GM19043 (cell line): ENCODE measurements at regions not wholly inside any gene's neighbourhood (a gene's known extent, or its start where the extent isn't known, plus 50 kb on each side); places are given as distances from the start of the nearest gene placed in this dataset.
"Not testable (repeated sequence)": the region's sequence is repeated elsewhere in the genome, so short reads cannot be mapped to it uniquely, and the experiment has no call there.

Experiments
- ATAC-seq: cut with Tn5 transposase; IDR thresholded peaks from one replicate; pipeline ENCODE4 v1.9.1; 2021; ENCODE audit warnings: low read depth; ENCODE audit not compliant: unreplicated experiment

DNA sequence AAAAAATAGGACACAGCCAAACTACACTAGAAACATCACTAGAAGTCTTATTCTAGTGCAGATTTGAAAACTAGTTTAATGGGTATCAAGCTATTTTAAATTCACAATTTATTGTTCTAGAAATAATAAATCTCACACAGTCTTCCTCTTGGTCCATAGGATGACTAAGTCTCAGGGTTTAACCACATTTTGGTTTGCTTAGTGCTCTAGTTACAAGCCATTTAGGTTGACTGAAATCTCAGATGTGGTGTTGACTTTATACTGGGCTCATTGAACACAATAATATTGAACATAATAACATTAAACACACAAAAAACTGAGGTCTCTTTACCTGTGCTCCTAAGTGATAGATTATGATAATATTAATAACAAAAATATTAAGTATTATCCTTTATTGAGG is 760.3 kb upstream of the CCDC179 start:
- no peak for ATAC-seq

DNA sequence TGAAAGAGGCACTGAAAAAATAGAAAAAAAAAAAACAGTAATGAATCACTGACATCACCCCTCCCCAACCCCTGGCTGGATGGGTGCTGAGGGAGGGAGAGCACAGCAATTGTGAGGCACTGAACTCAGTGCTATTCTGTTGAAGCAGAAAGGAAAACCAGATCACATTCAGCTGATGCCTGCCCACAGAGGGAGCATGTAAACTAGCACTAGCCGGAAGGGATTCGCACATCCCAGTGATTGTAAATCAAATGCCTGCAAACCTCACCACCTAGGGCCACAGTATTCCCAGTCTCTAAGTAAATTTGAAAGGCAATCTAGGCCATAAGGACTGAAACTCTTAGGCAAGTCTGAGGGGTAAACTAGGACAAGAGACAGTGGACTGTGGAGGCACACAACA is 772.0 kb upstream of the CCDC179 start:
- no peak for ATAC-seq

DNA sequence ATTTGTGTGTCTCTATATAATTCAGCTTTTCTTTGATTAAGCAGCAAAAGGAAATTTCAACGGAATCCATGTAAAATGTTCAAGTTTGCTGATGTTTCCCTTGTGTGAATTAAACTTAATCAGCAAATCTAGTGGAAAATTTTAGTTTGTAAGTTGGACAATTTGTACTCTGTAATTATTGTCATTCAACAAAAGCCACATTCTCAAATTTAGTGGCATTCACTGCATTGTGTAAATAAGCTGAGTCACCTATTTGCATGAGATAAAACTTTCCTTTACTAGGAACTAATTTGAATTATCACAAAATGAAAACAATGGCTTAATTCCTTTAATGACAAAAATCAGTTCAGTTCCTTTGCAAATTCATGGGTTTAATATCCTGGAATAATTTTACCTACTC is 784.2 kb upstream of the CCDC179 start:
- ATAC-seq = no peak

DNA sequence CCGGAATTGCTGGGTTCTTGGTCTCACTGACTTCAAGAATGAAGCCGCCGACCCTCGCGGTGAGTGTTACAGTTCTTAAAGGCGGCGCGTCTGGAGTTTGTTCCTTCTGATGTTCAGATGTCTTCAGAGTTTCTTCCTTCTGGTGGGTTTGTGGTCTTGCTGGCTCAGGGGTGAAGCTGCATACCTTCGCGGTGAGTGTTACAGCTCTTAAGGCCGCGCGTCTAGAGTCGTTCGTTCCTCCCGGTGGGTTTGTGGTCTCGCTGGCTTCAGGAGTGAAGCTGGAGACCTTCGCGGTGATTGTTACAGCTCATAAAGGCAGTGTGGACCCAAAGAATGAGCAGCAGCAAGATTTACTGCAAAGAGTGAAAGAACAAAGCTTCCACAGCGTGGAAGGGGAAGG is 792.1 kb upstream of the CCDC179 start:
- ATAC-seq = not testable (repeated sequence)

DNA sequence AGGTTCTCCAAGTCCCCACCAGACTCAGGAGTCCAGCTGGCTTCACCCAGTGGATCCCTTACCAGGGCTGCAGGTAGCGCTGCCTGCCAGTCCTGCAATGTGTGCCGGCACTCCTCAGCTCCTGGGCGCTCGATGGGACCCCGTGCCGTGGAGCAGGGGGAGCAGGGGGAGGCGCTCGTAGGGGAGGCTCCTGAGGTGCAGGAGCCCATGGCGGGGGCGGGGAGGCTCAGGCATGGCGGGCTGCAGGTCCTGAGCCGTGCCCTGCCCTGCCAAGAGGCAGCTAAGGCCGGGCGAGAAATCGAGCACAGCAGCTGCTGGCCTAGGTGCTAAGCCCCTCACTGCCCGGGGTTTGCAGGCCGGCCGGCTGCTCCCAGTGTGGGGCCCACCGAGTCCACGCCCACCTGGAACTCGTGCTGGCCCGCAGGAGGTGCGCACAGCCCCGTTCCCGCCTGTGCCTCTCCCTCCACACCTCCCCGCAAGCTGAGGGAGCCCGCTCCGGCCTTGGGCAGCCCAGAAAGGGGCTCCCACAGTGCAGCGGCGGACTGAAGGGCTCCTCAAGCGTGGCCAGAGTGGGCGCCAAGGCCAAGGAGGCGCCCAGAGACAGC is 792.9 kb upstream of the CCDC179 start:
- ATAC-seq = no peak

DNA sequence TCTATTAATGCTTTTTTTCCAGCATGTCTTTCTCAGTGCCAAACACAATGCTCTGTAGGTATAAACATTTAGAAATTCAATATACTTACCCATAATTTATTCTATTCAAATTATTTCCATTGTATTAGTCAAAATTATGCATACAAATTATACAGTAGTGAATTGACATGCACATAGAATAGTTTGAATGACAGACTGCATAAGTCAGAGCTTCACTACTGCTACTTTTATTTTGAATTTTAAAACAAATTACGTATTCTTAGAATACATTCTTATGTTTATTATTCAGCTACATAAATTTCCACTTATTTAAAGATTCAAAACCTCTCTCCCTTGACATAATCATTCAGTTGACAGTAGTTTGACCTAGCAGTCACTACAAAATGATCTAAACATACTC is 808.0 kb upstream of the CCDC179 start:
- no peak for ATAC-seq

DNA sequence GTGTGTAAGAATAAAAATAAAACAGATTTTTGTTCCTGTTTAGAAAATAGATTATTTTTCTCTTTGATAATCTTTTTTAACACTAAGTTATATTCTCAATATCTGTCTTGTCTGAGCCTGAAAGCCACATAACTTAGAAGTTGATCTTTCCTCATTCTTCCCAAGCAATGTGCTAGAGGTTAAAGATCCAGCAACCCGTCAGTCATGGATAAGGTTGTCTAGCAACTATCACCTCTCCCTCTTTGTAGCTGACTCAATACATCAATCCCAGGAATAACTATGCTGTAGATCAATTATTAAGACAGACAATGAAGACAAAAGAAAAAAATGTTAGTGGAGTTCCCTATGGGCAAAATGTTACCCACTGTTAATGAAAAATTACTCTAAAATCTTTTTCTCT is 813.1 kb upstream of the CCDC179 start:
- ATAC-seq = no peak

DNA sequence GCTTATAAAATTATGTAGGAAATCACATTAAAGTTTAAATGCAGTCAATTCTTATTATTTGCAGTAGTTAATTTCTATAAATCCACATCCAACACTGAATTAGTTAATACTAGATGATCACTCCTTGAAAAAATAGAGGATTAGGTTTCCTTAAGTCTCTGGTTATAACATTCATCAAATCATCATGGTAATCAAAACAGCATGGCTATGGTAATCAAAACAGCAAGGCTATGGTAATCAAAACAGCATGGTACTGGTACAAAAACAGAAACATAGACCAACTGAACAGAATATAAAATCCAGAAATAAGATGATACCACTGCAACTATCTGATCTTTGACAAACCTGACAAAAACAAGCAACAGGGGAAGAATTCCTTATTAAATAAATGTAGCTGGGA is 814.6 kb upstream of the CCDC179 start:
- no peak for ATAC-seq

DNA sequence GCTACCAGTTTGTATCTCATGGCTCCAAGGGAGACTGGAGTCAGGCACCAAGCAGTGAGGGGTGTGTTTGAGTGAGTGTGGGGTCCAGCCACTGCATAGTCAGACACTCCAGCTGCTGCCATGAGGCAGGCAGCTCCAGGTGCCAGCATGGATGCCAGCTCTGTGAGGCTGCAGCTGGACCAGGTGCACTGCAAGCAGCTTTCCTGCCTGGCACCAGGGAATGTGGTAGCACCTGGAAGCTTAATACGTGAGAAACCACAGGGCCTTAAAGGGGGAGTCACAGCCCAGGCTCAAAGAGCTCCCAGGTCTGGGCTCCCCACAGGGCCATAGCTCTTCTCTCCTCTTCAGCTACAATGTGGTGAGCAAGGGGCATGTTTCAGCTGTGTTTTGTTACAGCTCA is 817.8 kb upstream of the LUZP2 start:
- ATAC-seq = no peak

DNA sequence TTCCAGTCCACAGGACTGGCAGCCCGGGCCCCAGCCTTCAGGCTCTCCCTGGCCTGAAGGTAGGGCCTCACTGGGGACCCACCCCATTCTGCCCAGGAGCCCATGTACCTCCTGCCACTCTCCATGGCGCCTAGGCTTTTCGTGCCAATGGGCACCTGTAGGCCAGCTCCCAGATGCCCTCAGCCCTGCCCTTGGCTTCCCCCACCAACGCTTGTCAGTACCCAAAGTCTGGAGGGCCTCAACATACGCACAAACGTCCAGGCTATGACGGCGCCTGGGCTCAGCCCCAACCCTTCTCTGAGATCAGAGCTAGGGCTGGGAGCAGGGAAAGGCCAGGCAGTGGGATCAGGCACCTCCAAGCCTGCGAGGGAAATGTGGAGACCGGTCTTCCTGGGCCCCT is 816.9 kb upstream of the LUZP2 start:
- ATAC-seq = no peak

DNA sequence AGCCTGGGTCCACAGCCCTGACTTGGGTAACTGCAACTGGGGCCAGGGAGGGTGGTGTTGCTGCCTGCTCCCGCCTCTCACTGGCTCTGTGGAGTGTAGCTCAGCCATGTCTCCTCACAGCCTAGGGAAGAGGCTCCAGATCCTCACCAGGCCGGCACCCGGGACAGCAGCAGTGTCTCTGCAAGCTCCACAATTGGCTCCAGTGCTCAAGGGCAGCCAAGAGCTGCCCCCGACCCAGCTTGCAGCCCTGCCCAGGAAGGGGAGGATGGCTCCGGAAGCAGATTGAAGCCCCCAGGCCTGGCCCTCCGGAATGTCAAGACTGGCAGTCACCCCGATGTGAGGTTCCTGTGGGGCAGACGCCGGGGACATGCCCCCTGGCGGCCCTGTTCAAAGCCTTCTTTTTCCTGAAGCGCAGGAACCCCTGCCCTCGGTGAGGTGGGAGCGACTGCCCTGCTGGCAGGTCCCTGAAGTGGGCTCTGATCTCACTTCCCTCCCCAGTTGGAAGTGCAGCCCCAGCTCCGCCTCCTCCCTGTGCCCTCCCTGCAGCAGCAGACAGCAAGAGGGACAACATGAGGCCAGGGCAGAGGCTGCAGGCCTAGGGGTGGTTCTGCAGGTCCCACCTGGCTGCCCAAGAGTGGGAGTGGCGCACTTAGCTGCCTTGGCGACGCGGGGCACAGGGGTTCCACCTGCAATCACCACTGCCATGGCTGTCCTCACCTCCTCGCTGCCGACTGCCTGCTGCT is 816.2 kb upstream of the LUZP2 start:
- no peak for ATAC-seq

DNA sequence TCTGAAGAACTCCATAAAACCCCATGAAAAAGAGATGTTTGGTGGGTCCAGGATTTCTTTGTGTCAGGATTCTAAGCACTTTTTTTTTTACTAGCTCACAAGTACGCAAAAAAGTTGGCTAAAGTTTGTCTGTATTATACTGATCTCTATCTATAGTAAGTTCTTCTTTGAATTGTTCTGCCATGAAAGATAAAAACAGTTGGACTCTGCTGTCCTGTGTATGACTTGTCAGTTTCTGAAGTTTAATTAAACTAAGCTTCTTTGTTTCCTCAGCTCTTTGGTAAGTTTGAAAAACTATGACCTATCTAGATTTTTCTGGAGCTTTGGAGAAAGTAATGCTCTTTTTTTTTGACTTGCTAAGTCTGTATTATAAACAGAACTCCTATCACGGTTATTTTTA is 812.2 kb upstream of the LUZP2 start:
- ATAC-seq = no peak

DNA sequence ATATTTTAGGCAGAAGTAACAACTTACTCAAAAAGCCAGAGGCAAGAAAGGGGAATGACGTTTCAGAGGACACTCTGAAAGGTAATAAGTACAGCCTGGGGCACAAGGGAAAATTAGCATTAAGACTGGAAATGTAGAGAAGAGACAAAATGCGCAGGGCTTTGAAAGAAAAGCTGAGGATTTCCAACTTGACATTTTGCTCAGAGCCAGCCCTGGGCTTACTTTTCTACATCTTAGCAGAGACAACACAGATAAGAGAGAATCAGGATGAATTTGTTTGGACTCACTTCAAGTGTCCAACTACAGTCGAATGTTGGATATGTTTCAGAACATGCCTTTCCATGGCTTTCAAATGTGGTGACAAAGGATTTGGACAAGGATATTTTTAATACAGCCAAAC is 808.9 kb upstream of the LUZP2 start:
- no peak for ATAC-seq

DNA sequence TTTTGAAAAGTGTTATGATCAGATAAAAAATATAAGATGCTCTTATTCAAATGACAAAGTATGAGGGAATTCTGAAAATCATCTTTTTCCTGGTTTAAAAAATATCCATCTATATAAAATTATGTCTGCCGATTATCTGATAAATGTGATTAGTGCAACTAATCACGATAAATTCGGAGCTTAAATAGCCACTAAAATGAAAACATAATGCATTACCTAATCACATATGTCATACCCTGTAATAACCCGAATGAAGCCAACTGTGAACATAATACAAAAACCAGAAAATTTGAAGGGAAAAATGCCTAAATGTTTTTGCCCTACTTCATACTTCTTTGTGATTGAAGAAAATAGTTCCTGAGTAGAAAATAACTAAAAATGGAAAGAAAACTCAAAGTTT is 808.4 kb upstream of the LUZP2 start:
- ATAC-seq = no peak

DNA sequence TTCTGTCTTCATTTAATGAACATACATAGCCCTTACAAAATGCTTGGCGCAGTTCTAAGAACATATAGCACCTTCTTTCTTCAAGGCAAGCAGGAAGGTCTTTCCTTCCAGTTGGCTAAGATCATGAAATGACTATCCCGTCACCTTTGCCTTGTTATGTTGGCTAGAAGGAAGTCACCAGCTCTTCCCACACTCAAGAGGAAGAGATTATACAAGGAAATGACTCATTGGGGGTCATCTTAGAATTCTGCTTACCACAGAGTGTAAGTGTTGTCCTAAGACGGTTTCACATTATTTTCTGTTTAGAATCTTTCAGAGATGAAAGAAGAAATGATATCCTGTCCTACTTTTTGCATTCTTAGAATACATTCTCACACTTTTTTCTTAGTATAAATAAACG is 808.0 kb upstream of the LUZP2 start:
- no peak for ATAC-seq

DNA sequence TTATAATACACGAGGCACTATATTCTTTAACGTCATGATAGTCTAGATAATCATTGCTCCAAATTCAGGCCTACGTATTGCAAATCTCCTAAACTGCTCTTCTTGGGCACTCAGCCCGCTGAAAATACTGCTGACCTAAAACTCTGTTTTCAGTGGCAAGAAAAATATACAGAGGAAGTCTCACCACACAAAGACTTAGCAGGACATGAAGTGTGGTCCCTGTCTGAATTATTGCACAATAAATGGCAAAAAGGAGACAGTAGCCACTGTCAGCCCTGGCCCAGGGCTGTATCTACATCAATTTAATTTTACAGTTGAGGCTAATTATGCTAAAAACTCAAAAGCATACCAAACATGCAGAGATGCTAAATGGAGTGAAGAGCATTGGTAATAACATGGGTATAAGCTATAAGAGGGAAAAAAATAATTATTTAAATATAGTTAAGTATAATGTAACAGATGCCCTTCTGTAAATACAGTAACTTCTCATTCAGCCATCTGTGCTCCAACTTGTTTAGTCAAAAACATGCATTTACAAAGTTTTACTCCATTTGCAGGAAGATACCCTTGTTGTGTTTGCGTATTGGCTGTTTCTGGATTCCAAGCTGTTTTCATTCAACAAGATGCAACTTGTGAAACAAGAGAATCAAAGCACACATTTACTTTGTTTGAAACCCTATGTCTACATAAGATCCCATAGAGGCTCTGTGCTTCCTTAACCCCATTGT is 800.0 kb upstream of the LUZP2 start:
- no peak for ATAC-seq

DNA sequence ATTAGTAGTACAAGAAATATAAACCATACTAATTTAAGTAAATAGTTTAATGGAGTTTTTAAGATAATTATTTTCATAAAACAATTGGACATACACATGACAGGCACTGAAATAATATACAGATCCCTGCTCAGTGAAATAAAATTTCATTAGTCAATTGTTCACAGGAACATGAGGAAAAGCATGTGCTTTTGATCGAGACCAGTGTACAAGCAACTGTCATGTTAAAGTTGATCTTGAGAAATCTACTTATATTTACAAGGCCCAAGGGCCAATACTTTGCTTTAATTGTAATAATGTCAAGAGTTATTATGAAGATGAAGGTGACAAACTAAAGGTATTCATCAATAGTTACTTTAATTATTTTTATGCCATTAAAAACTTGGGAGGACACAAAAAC is 792.7 kb upstream of the LUZP2 start:
- no peak for ATAC-seq

DNA sequence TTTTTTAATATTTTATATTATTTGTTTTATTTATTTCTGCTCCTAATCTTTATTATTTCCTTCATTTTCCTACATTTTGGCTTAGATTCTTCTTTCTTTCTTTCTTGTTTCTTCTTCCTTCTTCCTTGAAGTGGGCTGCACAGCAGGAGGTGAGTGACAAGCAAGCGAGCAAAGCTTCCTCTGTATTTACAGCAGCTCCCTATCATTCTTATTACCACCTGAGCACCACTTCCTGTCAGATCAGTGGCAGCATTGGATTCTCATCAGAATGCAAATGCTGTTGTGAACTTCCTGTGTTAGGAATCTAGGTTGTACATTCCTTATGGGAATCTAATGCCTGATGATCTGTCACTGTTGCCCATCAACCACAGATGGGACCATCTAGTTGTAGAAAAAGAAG is 784.9 kb upstream of the LUZP2 start:
- no peak for ATAC-seq

DNA sequence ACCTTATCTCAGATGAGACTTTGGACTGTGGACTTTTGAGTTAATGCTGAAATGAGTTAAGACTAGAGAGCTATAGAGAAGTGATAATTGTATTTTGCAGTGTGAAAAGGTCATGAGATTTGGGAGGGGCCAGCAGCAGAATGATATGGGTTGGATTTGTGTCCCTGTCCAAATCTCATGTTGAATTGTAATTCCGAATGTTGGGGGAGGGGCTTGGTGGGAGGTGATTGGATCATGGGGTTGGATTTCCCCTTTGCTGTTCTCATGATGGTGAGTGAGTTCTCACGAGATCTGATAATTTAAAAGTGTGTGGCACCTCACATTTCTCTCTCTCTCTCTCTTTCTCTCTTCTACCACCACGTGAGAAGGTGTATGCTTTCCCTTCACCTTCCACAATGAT is 777.8 kb upstream of the LUZP2 start:
- no peak for ATAC-seq

DNA sequence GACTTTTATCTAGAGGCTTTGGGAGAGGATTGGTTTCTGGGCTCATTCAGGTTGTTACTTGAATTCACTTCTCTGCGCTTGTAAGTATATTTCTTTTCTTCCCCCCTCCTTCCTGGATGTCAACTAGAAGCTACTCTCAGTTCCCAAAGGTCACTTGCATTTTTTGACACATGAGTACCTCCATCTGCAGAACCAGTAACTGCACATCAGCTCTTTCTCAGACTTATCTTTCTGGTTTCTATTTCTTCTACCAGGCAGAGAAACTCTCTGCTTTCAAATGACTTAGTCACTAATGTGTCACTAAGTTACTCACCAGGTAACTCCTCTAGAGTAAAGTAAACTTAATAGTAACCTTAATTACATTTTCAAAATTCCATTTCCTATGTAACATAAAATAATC is 773.0 kb upstream of the LUZP2 start:
- no peak for ATAC-seq

DNA sequence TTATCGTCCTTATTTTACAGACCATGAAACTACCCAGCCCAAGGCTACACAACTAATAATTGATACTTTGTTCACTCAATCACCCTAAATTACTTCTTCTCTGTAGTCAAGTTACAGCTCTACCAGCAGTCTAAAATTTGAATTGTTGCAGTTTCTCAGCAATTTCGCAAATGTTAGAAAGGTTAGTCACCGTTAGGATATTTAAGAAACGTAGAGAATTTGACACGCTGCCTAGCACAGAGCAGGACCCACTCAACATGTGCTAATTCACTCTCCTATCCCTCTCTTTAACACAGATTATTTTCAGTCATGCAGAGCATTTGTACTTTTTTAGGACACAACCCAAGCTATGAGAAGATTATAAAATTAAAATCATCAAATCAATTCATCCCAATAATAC is 771.1 kb upstream of the LUZP2 start:
- no peak for ATAC-seq

DNA sequence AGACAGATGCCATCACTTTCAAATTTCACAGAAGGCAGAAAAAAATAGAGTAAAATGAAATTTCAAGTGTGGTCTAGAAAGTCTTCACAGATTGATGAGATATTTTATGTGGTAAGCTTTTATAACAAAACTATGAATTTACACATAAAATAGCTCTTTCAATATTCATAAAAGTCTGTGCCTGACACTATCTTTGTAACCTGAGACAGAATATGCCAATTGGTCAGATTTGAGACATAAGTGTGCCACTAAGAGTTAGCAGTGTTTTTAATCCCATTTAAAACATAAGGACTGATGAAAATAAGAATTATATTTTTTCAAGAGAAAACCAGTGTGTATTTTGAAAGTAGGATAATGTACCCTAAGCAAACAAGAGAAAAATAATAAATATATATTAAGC is 769.5 kb upstream of the LUZP2 start:
- ATAC-seq = no peak
